GM19043 (cell line): ENCODE measurements at regions not wholly inside any gene's neighbourhood (a gene's known extent, or its start where the extent isn't known, plus 50 kb on each side); places are given as distances from the start of the nearest gene placed in this dataset.
"Not testable (repeated sequence)": the region's sequence is repeated elsewhere in the genome, so short reads cannot be mapped to it uniquely, and the experiment has no call there.

Source experiments
- ATAC-seq: cut with Tn5 transposase; IDR thresholded peaks from one replicate; pipeline ENCODE4 v1.9.1; 2021; ENCODE audit warnings: low read depth; ENCODE audit not compliant: unreplicated experiment

DNA sequence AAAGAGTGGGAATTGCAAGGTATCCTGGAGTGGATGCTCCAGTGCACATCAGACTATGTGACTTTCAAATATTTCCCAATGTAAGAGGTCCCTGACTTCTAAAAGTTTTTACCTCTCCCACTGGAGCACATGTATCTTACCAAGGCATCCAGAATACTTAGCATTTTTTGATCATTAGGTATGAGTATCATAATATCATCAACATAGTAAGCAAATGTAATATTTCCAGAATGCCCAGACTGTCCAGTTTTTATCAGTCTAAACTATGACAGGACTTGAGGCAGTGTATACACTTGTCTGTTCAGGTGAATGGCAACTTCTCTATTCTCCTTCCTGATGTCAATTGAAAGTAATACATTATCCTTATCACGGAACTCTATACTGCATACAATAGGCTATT is 924.6 kb upstream of the GJE1 start:
- no peak for ATAC-seq

DNA sequence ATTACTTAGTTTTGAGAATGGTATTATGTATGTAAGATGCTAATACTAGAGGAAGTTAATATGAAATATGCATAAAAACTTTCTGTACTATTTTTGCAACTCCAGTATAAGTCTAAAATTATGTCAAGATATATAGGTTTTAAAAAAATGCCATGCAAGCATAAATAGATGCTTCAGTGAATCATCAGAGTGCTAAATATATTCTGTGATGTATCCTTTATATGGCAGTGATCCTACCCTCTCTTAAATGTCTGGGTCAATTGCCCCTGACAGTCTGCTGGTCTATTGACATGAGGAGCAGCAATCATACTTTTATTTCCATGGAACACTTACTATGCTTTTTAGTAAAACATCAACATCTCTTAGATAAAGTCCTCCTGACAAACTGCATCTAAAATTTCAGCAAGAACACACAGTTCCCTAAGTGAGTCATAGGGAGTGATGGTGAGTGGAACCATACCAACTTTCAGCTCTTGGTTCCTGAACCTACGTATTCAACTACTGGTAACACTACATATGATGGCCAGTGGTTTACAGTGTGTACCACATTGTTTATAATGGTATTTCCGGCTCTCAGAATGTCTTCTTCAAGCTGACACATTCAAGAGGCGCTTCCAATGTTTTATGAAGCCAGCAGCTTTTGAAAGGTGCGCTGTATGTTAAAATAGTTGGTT is 928.7 kb upstream of the GJE1 start:
- ATAC-seq: no peak

- ATAC-seq: no peak
Observed at GRCh38 chr6:141202626-141203025, 930.1 kb upstream of the GJE1 start.

- ATAC-seq: no peak
Observed at GRCh38 chr6:141199074-141199473, 933.7 kb upstream of the GJE1 start.

GRCh38 chr6:141195251-141195832 is 937.4 kb upstream of the GJE1 start:
- ATAC-seq: no peak

GRCh38 chr6:141183368-141183767 is 949.4 kb upstream of the GJE1 start:
- ATAC-seq: no peak

DNA sequence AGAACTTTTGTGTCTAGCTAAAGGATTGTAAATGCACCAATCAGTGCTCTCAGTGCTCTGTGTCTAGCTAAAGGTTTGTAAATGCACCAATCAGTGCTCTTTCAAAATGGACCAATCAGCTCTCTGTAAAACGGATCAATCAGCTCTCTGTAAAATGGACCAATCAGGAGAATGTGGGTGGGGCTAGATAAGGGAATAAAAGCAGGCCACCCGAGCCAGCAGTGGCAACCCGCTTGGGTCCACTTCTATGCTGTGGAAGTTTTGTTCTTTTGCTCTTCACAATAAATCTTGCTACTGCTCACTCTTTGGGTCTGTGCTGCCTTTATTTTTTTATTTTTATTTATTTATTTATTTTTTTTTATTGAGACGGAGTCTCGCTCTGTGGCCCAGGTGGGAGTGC is 957.3 kb upstream of the GJE1 start:
- ATAC-seq: not testable (repeated sequence)

- ATAC-seq: no peak
Observed at GRCh38 chr6:141174932-141175331, 957.8 kb upstream of the GJE1 start.

- no peak for ATAC-seq
Observed at GRCh38 chr6:141173529-141173928, 959.2 kb upstream of the GJE1 start.

DNA sequence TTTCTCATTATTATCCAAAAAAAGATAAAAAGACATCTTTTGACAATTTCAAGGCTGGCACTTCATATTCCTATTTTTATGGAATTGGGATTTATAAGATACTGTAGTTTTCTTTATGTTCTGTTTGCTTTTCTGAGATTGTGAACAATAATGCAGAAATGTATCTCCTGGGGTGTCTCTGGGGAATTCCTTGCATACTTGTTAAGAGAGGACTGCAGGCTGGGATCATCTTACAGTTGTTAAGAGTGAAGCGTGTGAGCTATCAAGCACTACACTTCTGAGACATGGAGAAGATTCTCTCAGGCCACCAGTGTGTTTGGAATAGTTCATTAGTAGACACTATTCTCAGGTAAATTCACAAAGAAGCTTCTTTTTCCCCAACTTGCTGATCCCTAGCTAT is 963.3 kb upstream of the GJE1 start:
- no peak for ATAC-seq

DNA sequence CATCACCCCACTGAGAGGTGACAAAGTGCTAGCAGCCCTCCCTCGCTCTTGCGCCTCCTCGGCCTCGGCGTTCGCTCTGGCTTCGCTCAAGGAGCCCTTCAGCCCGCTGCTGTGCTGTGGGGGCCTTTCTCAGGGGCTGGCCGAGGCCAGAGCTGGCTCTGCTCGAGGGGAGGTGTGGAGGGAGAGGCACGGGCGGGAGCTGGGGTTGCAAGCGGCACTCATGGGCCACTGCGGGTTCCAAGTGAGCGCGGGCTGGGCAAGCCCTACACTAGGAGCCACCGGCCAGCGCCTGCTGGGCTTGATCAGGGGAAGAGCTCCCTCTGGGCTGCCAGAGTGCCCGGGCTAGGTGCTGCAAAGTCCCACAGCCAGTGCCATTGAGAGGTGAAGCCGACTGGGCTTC is 964.8 kb upstream of the GJE1 start:
- ATAC-seq: no peak

GRCh38 chr6:141165002-141165665 is 967.6 kb upstream of the GJE1 start:
- no peak for ATAC-seq

DNA sequence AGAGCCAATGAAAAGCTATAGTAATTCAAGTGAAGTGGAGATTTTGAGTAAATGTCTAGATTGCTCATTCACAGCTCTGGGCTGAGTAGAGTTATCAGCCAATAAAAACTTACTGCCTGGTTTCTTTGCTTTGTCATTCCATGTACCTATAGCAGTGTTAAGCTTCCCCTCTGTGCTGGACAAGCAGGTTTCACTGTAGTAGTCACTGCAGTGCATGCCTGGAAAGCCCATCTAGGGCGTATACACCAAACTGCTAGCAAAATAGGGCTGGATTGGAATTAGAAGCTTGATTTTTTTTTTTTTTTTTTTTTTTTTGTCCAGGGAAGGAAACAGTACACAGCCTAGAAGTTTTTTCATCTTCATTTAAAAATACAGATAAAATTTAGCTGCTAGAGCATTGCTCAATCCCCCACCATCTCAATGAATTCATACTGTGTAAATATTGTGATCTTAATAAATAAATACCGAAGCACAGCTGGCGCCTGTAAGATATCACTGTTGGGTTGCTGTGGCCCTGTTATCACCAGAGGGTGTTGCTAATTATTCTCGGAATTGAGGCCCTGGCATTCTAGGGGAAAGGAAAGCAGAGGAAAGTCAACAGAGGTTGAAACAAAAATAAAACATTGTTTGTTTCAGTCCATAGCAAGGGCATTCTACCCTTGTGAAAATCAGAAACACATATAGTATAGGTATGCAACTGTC is 968.5 kb upstream of the GJE1 start:
- no peak for ATAC-seq

GRCh38 chr6:141163107-141163506 is 969.6 kb upstream of the GJE1 start:
- ATAC-seq: no peak

GRCh38 chr6:141158740-141159139 is 974.0 kb upstream of the GJE1 start:
- no peak for ATAC-seq

DNA sequence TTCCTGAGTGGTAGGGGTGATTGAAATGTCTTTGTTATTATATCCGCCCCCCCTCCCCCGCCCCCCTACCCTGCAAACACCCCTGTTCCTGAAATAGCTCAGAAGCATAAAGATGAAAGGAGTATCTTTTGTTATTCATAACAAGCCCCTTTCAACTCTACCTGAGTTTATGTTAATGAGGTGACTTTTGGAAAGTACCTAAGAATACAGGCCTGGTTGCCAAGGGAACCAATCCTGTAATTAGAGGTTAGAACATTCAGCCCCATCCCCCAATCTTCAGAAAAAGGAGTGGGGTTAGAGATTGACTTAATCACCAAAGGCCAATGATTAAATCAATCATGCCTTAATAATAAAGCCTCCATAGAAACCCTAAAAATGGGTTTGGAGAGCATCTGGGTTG is 979.2 kb upstream of the GJE1 start:
- ATAC-seq: no peak

DNA sequence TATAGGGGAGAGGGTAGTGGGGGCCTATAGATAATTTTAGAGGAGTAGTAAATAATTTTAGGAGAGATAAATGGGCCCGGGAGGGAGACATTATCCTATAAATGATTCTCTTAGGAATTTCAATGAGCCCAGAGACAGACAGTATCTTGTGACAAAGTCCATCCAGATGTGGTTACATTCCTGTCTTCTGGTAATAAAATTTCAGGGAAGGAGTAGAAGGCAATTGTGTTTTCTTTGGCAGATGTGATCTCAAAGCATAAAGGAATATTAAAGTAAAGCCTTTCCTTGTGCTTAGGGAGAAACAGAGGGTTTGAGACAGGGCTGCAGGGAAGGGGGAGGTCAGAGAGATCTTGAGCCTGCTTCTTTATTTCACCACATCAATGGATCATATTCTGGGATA is 979.8 kb upstream of the GJE1 start:
- no peak for ATAC-seq

DNA sequence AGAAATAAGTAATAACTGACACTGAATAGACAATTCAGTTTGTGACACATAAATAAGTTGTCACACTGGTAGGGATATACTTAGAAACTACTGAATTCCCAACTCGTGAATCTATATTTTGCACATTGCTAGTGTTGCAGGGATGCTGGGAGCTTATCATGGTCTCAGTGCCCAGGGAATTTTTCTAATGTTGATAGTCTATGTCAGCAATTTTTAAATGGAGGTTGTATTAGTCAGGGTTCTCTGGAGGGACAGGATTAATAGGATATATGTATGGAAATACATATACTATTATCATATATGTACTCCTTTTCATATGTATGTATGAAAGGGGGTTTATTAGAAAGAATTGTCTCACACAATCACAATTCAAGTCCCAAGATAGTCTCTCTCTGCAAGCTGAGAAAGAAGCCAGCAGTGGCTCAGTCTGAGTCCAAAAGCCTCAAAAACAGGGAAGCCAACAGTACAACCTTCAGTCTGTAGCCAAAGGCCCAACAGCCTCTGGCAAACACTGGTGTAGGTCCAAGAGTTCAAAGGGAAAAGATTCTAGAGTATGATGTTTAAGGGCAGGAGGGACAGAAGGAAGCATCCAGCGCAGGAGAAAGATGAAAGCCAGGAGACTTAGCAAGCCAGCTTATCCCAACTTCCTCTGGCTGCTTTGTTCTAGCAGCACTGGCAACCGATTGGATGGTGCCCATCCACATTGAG is 980.9 kb upstream of the GJE1 start:
- ATAC-seq: no peak

GRCh38 chr6:141141870-141142269 is 990.9 kb upstream of the GJE1 start:
- ATAC-seq: no peak

DNA sequence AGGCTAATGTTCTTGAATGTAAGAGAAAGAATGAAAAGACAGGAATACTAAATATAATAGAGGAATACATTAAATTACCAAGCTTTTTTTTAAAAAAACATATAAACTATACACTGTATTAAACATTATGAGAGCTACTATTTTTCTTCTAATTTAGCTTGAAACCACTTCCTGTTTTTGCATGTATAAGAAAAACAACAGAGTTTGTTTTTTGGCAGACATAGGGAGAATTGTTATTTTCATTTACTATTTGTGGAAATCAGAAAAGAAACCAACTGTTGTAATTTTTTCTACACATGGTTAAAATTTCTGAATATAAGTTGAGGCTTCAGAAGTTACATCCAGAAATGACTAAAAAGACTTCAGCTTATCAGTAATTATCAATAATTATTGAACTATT is 991.8 kb upstream of the GJE1 start:
- ATAC-seq: no peak

DNA sequence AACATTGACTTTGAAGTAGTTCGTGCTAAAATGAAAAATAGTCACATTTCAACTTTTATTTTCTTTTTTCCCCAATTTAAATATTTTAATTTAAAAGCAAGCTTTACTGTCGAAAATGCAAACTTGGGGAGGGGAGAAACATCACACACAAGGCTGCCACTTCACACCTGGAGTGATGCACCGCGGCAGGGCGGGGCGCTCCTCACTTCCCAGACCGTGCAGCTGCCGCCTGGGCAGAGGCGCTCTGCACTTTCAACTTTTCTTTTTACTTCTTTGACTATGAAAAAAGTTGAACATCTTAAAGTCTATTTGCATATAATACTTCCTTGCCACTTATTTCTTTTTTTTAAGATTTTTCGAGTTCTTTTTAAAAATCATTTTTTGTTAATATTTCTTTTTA is 993.3 kb upstream of the GJE1 start:
- ATAC-seq: no peak
